GM19025 (cell line): ENCODE measurements at regions not wholly inside any gene's neighbourhood (a gene's known extent, or its start where the extent isn't known, plus 50 kb on each side); places are given as distances from the start of the nearest gene placed in this dataset.

ENCODE experiments used
- ATAC-seq: cut with Tn5 transposase; IDR thresholded peaks from one replicate; pipeline ENCODE4 v1.9.1; 2021; ENCODE audit warnings: mild to moderate bottlenecking, low read depth, moderate library complexity; ENCODE audit not compliant: unreplicated experiment

- no peak for ATAC-seq
Measured at GRCh38 chr7:110568388-110568787, 522.5 kb upstream of the LRRN3 start.

- ATAC-seq = no peak
Measured at GRCh38 chr7:110568932-110569331, 522.0 kb upstream of the LRRN3 start.

GRCh38 chr7:110569486-110570205 is 521.3 kb upstream of the LRRN3 start:
- ATAC-seq = no peak

GRCh38 chr7:110573862-110574528 is 516.9 kb upstream of the LRRN3 start:
- ATAC-seq = no peak

GRCh38 chr7:110587294-110587693 is 503.6 kb upstream of the LRRN3 start:
- ATAC-seq = no peak

- ATAC-seq = no peak
Measured at GRCh38 chr7:110590415-110590814, 500.5 kb upstream of the LRRN3 start.

- no peak for ATAC-seq
Measured at GRCh38 chr7:110591341-110591740, 499.6 kb upstream of the LRRN3 start.

GRCh38 chr7:110592557-110592956 is 498.4 kb upstream of the LRRN3 start:
- no peak for ATAC-seq

GRCh38 chr7:110593355-110593754 is 497.6 kb upstream of the LRRN3 start:
- no peak for ATAC-seq

- ATAC-seq = no peak
Measured at GRCh38 chr7:110595694-110596093, 495.2 kb upstream of the LRRN3 start.

GRCh38 chr7:110600956-110601355 is 490.0 kb upstream of the LRRN3 start:
- no peak for ATAC-seq

- ATAC-seq = no peak
Measured at GRCh38 chr7:110601710-110602109, 489.2 kb upstream of the LRRN3 start.

- no peak for ATAC-seq
Measured at GRCh38 chr7:110604206-110604605, 486.7 kb upstream of the LRRN3 start.

- ATAC-seq = no peak
Measured at GRCh38 chr7:110604885-110605284, 486.0 kb upstream of the LRRN3 start.

- ATAC-seq = no peak
Measured at GRCh38 chr7:110607050-110607857, 483.7 kb upstream of the LRRN3 start.

- no peak for ATAC-seq
Measured at GRCh38 chr7:110609336-110609735, 481.6 kb upstream of the LRRN3 start.

- no peak for ATAC-seq
Measured at GRCh38 chr7:110612680-110613079, 478.2 kb upstream of the LRRN3 start.
